Muscle of leg (tissue), 3 donors: ENCODE measurements at regions not wholly inside any gene's neighbourhood (a gene's known extent, or its start where the extent isn't known, plus 50 kb on each side); places are given as distances from the start of the nearest gene placed in this dataset.
"Not testable (repeated sequence)": the region's sequence is repeated elsewhere in the genome, so short reads cannot be mapped to it uniquely, and the experiment has no call there.

Experiments used
- DNase-seq: peaks from one replicate; pipeline ENCODE4 v3.0.0; 2013
- H3K27ac ChIP-seq: one replicate; pipeline ENCODE4 v1.5.1; 2013; ENCODE audit warnings: mild to moderate bottlenecking, low read length, control low read depth
- H3K27me3 ChIP-seq: one replicate; pipeline ENCODE4 v1.6.1; 2013; ENCODE audit warnings: low read length; ENCODE audit not compliant: control insufficient read depth, insufficient read depth
- H3K36me3 ChIP-seq: one replicate; pipeline ENCODE4 v1.6.1; 2013; ENCODE audit warnings: low read length; ENCODE audit not compliant: control insufficient read depth, insufficient read depth
- H3K4me1 ChIP-seq: one replicate; pipeline ENCODE4 v1.6.1; 2013; ENCODE audit warnings: low read length; ENCODE audit not compliant: control insufficient read depth, insufficient read depth
- H3K4me3 ChIP-seq: one replicate; pipeline ENCODE4 v1.5.1; 2013; ENCODE audit warnings: low read length, control low read depth
- H3K9me3 ChIP-seq: replicated peaks from 2 replicates; pipeline ENCODE4 v1.6.1; 2013; ENCODE audit warnings: low read depth, low read length; ENCODE audit not compliant: control insufficient read depth
- WGBS: methylation state at CpG from one replicate; pipeline ENCODE4 v1.1.5; 2013; ENCODE audit warnings: missing lambda C conversion rate; ENCODE audit not compliant: insufficient coverage; 5-methylcytosine and 5-hydroxymethylcytosine counted together

GRCh38 chr4:86478151-86478550 lies 116.0 kb upstream of the PTPN13 start:
- H3K4me1 ChIP-seq, H3K27me3 ChIP-seq, H3K27ac ChIP-seq, DNase-seq, H3K4me3 ChIP-seq, H3K36me3 ChIP-seq, H3K9me3 ChIP-seq: not testable (repeated sequence)
- 93% methylated on average over 4 of the region's 4 CpGs for WGBS

GRCh38 chr4:86481440-86481839 lies 112.7 kb upstream of the PTPN13 start:
- Histone ChIP-seq H3K27ac (no peak overlapping the region), H3K9me3 (no peaks in the 10 kb centered on the region), H3K4me3 (no peak overlapping the region), H3K4me1 (peaks cover 3% of the 10 kb centered on the region), H3K27me3 (no peaks in the 10 kb centered on the region), H3K36me3 (no peaks in the 10 kb centered on the region)
- no peak for DNase-seq
- no CpG with 5 or more reads among the region's 1 CpG for WGBS

GRCh38 chr4:86482306-86483172 lies 111.6 kb upstream of the PTPN13 start:
- WGBS = no CpG with 5 or more reads among the region's 5 CpGs
- H3K27me3 ChIP-seq = no peaks in the 10 kb centered on the region
- peaks cover 3% of the 10 kb centered on the region for H3K4me1 ChIP-seq
- no peak overlapping the region for H3K27ac ChIP-seq
- no peaks in the 10 kb centered on the region for H3K36me3 ChIP-seq
- H3K9me3 ChIP-seq = no peaks in the 10 kb centered on the region
- peak; percentile 21 for DNase-seq
- H3K4me3 ChIP-seq = no peak overlapping the region

GRCh38 chr4:86483173-86483490 lies 111.0 kb upstream of the PTPN13 start:
- WGBS = no CpG with 5 or more reads among the region's 2 CpGs
- H3K4me1 ChIP-seq = peaks cover 3% of the 10 kb centered on the region
- H3K27ac ChIP-seq = no peak overlapping the region
- H3K4me3 ChIP-seq = no peak overlapping the region
- no peak for DNase-seq
- no peaks in the 10 kb centered on the region for H3K36me3 ChIP-seq
- no peaks in the 10 kb centered on the region for H3K27me3 ChIP-seq
- H3K9me3 ChIP-seq = no peaks in the 10 kb centered on the region

- H3K4me1 ChIP-seq = peaks cover 3% of the 10 kb centered on the region
- H3K4me3 ChIP-seq = no peak overlapping the region
- WGBS = no CpG with 5 or more reads among the region's 2 CpGs
- no peaks in the 10 kb centered on the region for H3K36me3 ChIP-seq
- H3K9me3 ChIP-seq = no peaks in the 10 kb centered on the region
- no peak for DNase-seq
- H3K27me3 ChIP-seq = no peaks in the 10 kb centered on the region
- no peak overlapping the region for H3K27ac ChIP-seq
These were observed 110.3 kb upstream of the PTPN13 start for GRCh38 chr4:86483773-86484172.

GRCh38 chr4:86484241-86484640 lies 109.9 kb upstream of the PTPN13 start:
- H3K27ac ChIP-seq = no peak overlapping the region
- H3K27me3 ChIP-seq = no peaks in the 10 kb centered on the region
- WGBS = no CpG with 5 or more reads among the region's 3 CpGs
- H3K4me1 ChIP-seq = peaks cover 3% of the 10 kb centered on the region
- no peaks in the 10 kb centered on the region for H3K36me3 ChIP-seq
- no peak overlapping the region for H3K4me3 ChIP-seq
- DNase-seq = no peak
- no peaks in the 10 kb centered on the region for H3K9me3 ChIP-seq

GRCh38 chr4:86487738-86488348 lies 106.3 kb upstream of the PTPN13 start:
- 43% methylated on average over 1 of the region's 3 CpGs for WGBS
- no peaks in the 10 kb centered on the region for H3K36me3 ChIP-seq

GRCh38 chr4:86493460-86493859 lies 100.7 kb upstream of the PTPN13 start:
- peaks cover 10% of the 10 kb centered on the region for H3K4me1 ChIP-seq
- no peak overlapping the region for H3K4me3 ChIP-seq
- H3K27ac ChIP-seq = no peak overlapping the region
- H3K9me3 ChIP-seq = no peaks in the 10 kb centered on the region
- no peaks in the 10 kb centered on the region for H3K27me3 ChIP-seq
- DNase-seq = no peak
- H3K36me3 ChIP-seq = no peaks in the 10 kb centered on the region

More at GRCh38 chr4:86487738-86488348, 106.3 kb upstream of the PTPN13 start:
- Histone ChIP-seq H3K27me3 (no peaks in the 10 kb centered on the region), H3K27ac (no peak overlapping the region), H3K4me3 (no peak overlapping the region), H3K9me3 (no peaks in the 10 kb centered on the region), H3K4me1 (peaks cover 2% of the 10 kb centered on the region)
- DNase-seq = no peak

GRCh38 chr4:86496094-86497080 lies 97.7 kb upstream of the PTPN13 start:
- WGBS = 43% methylated on average over 2 of the region's 5 CpGs
- DNase-seq = peak; percentile 64

GRCh38 chr4:86497131-86497530 lies 97.0 kb upstream of the PTPN13 start:
- Histone ChIP-seq H3K4me3 (no peak overlapping the region), H3K9me3 (no peaks in the 10 kb centered on the region), H3K4me1 (peaks cover 10% of the 10 kb centered on the region), H3K27ac (no peak overlapping the region), H3K36me3 (no peaks in the 10 kb centered on the region), H3K27me3 (no peaks in the 10 kb centered on the region)
- 82% methylated on average over 2 of the region's 2 CpGs for WGBS
- DNase-seq = peak; percentile 84

More at GRCh38 chr4:86496094-86497080, 97.7 kb upstream of the PTPN13 start:
- no peaks in the 10 kb centered on the region for H3K27me3 ChIP-seq
- peaks cover 10% of the 10 kb centered on the region for H3K4me1 ChIP-seq
- H3K4me3 ChIP-seq = no peak overlapping the region
- no peak overlapping the region for H3K27ac ChIP-seq
- no peaks in the 10 kb centered on the region for H3K9me3 ChIP-seq
- no peaks in the 10 kb centered on the region for H3K36me3 ChIP-seq
